ES-I3 (cell line): ENCODE measurements at regions not wholly inside any gene's neighbourhood (a gene's known extent, or its start where the extent isn't known, plus 50 kb on each side); places are given as distances from the start of the nearest gene placed in this dataset.

Experiments
- H3K36me3 ChIP-seq: 2 replicates; pipeline ENCODE4 v1.6.1; 2013; ENCODE audit warnings: mild to moderate bottlenecking, low read length, control low read depth, moderate library complexity; ENCODE audit not compliant: insufficient read depth
- H3K4me1 ChIP-seq: 2 replicates; pipeline ENCODE4 v1.6.1; 2013; ENCODE audit warnings: mild to moderate bottlenecking, control low read depth, low read length; ENCODE audit not compliant: insufficient read depth
- H3K9ac ChIP-seq: 2 replicates; pipeline ENCODE4 v1.6.1; 2013; ENCODE audit warnings: low read depth, mild to moderate bottlenecking, low read length, moderate library complexity
- H3K9me3 ChIP-seq: 2 replicates; pipeline ENCODE4 v1.6.1; 2013; ENCODE audit warnings: mild to moderate bottlenecking, low read length, moderate library complexity; ENCODE audit not compliant: control insufficient read depth, insufficient read depth

- H3K9ac ChIP-seq = no peak overlapping the region
- H3K36me3 ChIP-seq = peaks cover 3% of the 10 kb centered on the region; the same call in 1 of the 2 replicates
- no peaks in the 10 kb centered on the region for H3K9me3 ChIP-seq
- peaks cover 11% of the 10 kb centered on the region for H3K4me1 ChIP-seq
Observed at GRCh38 chr3:11699083-11699427, 55.3 kb upstream of the VGLL4 start.

- Histone ChIP-seq H3K9ac (no peak overlapping the region), H3K9me3 (no peaks in the 10 kb centered on the region)
Observed at GRCh38 chr3:11698326-11699082, 54.8 kb upstream of the VGLL4 start.

GRCh38 chr3:11697701-11698100 lies 54.0 kb upstream of the VGLL4 start:
- Histone ChIP-seq H3K9me3 (no peaks in the 10 kb centered on the region), H3K4me1 (peaks cover under 1% of the 10 kb centered on the region; the same call in 1 of the 2 replicates), H3K36me3 (peaks cover 3% of the 10 kb centered on the region; the same call in 1 of the 2 replicates), H3K9ac (no peak overlapping the region)

More at GRCh38 chr3:11698326-11699082, 54.8 kb upstream of the VGLL4 start:
- Histone ChIP-seq H3K36me3 (peaks cover 3% of the 10 kb centered on the region; the same call in 1 of the 2 replicates), H3K4me1 (peaks cover 9% of the 10 kb centered on the region)

- Histone ChIP-seq H3K9ac (no peak overlapping the region), H3K4me1 (peaks cover 8% of the 10 kb centered on the region; the same call in 1 of the 2 replicates), H3K36me3 (peaks cover 3% of the 10 kb centered on the region; the same call in 1 of the 2 replicates), H3K9me3 (no peaks in the 10 kb centered on the region)
Observed at GRCh38 chr3:11696054-11696453, 52.3 kb upstream of the VGLL4 start.
